K562 (cell line): ENCODE measurements at regions not wholly inside any gene's neighbourhood (a gene's known extent, or its start where the extent isn't known, plus 50 kb on each side); places are given as distances from the start of the nearest gene placed in this dataset.

Source experiments
- ATAC-seq: fragments of 200-7000 bp; cut with Tn5 transposase; 3 replicates; pipeline ENCODE4 v1.9.1; 2020; ENCODE audit warnings: moderate library complexity
- BruUV-seq: library from RNA; stranded (reverse); fragments of 400-500 nt; replicated peaks from 2 replicates; lab custom pipeline; 2021; lab: Mats Ljungman, UMichigan
- CTCF ChIA-PET: fragments of 300-600 bp; formaldehyde crosslinking; extraction: SDS; loops from one replicate; lab custom pipeline; 2021; ENCODE audit warnings: low intra/inter-chr PET ratio; lab: Yijun Ruan, JAX
- POLR2A ChIA-PET: fragments of 300-600, 350-650 bp; sonication (Branson Sonifier 250); formaldehyde crosslinking; extraction: SDS; loops from one replicate; lab custom pipeline; 2021; ENCODE audit warnings: antibody characterized with exemption, inconsistent platforms; lab: Yijun Ruan, JAX
- DNase-seq, 4 experiments: peaks; one replicate each; pipeline versions ENCODE4 v3.0.0 to v3.0.0-alpha.2; 2011 to 2018; ENCODE audit warnings: low spot score in 3 of 4, mixed read lengths in 3 of 4; ENCODE audit errors: extremely low read depth in 1 of 4
- FAIRE-seq: peaks from 2 replicates; lab custom pipeline; 2011; peaks lifted over from hg19 to GRCh38; lab: Jason Lieb, UNC
- H2AFZ ChIP-seq: 2 replicates; pipeline ENCODE4 v1.6.0; 2011; ENCODE audit warnings: low read depth, low read length, control low read depth, inconsistent platforms
- H3K27ac ChIP-seq: fragments of 200-600 bp; 3 replicates; pipeline ENCODE4 v1.8.0; 2011; ENCODE audit warnings: low read depth, mild to moderate bottlenecking, control low read depth, inconsistent platforms, low read length, moderate library complexity, mixed read lengths; ENCODE audit errors: extremely low read depth
- H3K27me3 ChIP-seq, 2 experiments: fragments of 300-600 bp in 1 of 2; 2 replicates in 1 of 2; 3 replicates in 1 of 2; pipeline versions ENCODE4 v1.6.0 to v1.8.0; 2011; ENCODE audit warnings: inconsistent platforms in 2 of 2, low read length in 2 of 2, mild to moderate bottlenecking in 1 of 2, mixed read lengths in 1 of 2, moderate library complexity in 1 of 2; ENCODE audit not compliant: control insufficient read depth in 2 of 2, insufficient read depth in 2 of 2
- H3K36me3 ChIP-seq: fragments of 300-600 bp; 3 replicates; pipeline ENCODE4 v1.8.0; 2011; ENCODE audit warnings: mild to moderate bottlenecking, low read length, inconsistent platforms; ENCODE audit not compliant: control insufficient read depth, insufficient read depth
- H3K4me1 ChIP-seq, 2 experiments: fragments of 200-600 bp in 1 of 2; replicated peaks in 1 of 2; 2 replicates in 1 of 2; 3 replicates in 1 of 2; pipeline versions ENCODE4 v1.5.1 to v1.8.0; 2011; ENCODE audit warnings: inconsistent platforms in 2 of 2, low read length in 2 of 2, mild to moderate bottlenecking in 1 of 2, mixed read lengths in 1 of 2, moderate library complexity in 1 of 2; ENCODE audit not compliant: control insufficient read depth in 2 of 2, insufficient read depth in 2 of 2
- H3K4me2 ChIP-seq: 2 replicates; pipeline ENCODE4 v1.6.1; 2011; ENCODE audit warnings: low read length, control low read depth, inconsistent platforms, mixed read lengths; ENCODE audit not compliant: insufficient read depth
- H3K4me3 ChIP-seq: fragments of 200-600 bp; sonication (generic), shearing (Covaris generic); 2 replicates; pipeline ENCODE4 v1.5.1; 2016; ENCODE audit warnings: control low read depth, inconsistent platforms
- H3K79me2 ChIP-seq: fragments of 200-600 bp; 3 replicates; pipeline ENCODE4 v1.8.0; 2011; ENCODE audit warnings: low read length, inconsistent platforms; ENCODE audit not compliant: control insufficient read depth, insufficient read depth
- H3K9ac ChIP-seq, 2 experiments: 2 replicates each; pipeline versions ENCODE4 v1.6.0 to v1.6.1; 2011; ENCODE audit warnings: low read depth in 2 of 2, low read length in 2 of 2, control low read depth in 1 of 2, inconsistent platforms in 1 of 2, mild to moderate bottlenecking in 1 of 2, mixed read lengths in 1 of 2; ENCODE audit not compliant: insufficient read depth in 1 of 2
- H3K9me1 ChIP-seq: one replicate; pipeline ENCODE4 v1.6.0; 2011; ENCODE audit warnings: inconsistent platforms, mild to moderate bottlenecking, low read length, moderate library complexity; ENCODE audit not compliant: control insufficient read depth, insufficient read depth
- H3K9me3 ChIP-seq: replicated peaks from 2 replicates; pipeline ENCODE4 v1.5.1; 2011; ENCODE audit warnings: low read depth, low read length, inconsistent platforms; ENCODE audit not compliant: control insufficient read depth, insufficient read depth
- H4K20me1 ChIP-seq: replicated peaks from 2 replicates; pipeline ENCODE4 v1.6.1; 2011; ENCODE audit warnings: low read length, inconsistent platforms, mixed read lengths; ENCODE audit not compliant: control insufficient read depth, insufficient read depth
- BRD4 ChIP-seq: fragments of 200-600 bp; sonication (generic); IDR thresholded peaks from 2 replicates; pipeline ENCODE4 v1.6.1; 2017; ENCODE audit warnings: inconsistent platforms
- CBFB ChIP-seq: sonication (generic); formaldehyde crosslinking; IDR thresholded peaks from 2 replicates; pipeline ENCODE4 v1.4.0; 2020; ENCODE audit warnings: mild to moderate bottlenecking, missing genetic modification reagents
- CREM ChIP-seq: IDR thresholded peaks from 2 replicates; pipeline ENCODE4 v1.6.1; 2014; ENCODE audit warnings: antibody characterized with exemption, low read depth
- ZBTB33 ChIP-seq: sonication (generic); formaldehyde crosslinking; IDR thresholded peaks from 2 replicates; pipeline ENCODE4 v1.8.1; 2023; ENCODE audit warnings: mild to moderate bottlenecking, missing genetic modification reagents
- ZNF639 ChIP-seq, 2 experiments: fragments of 200-800 bp in 1 of 2; sonication (Bioruptor generic) in 1 of 2; sonication (generic) in 1 of 2; formaldehyde crosslinking in 1 of 2; IDR thresholded peaks in 1 of 2; conservative IDR thresholded peaks in 1 of 2; 2 replicates each; pipeline versions ENCODE4 v1.5.0 to v1.6.1; 2016 to 2020; ENCODE audit warnings: missing compliant biosample characterization in 1 of 2, missing genetic modification characterization in 1 of 2, missing genetic modification reagents in 1 of 2
- WGBS: fragments of 100-300 bp; shearing (Covaris generic); methylation state at CpG from one replicate; pipeline ENCODE4 v1.1.6; 2016; ENCODE audit warnings: low coverage, mixed read lengths; ENCODE audit not compliant: insufficient coverage; ENCODE audit errors: missing lambda C conversion rate; 5-methylcytosine and 5-hydroxymethylcytosine counted together
- in situ Hi-C: fragments of 300-500 bp; cut with MboI; formaldehyde crosslinking; loops from 4 replicates; pipeline ENCODE4 v1.15.0; 2018; ENCODE audit warnings: inconsistent platforms, mixed read lengths
- intact Hi-C: fragments of 100-400 bp; cut with micrococcal nuclease; formaldehyde crosslinking; loops from 2 replicates; pipeline ENCODE4 v1.14.2; 2022

GRCh38 chr5:1731091-1731639 is 68.5 kb downstream of the MRPL36 start:
- no peak for FAIRE-seq
- TF ChIP-seq CREM (no peak), BRD4 (no peak), CBFB (CRISPR knock-in tag) (no peak)
- Histone ChIP-seq H3K9me1 (peaks cover 4% of the 10 kb centered on the region), H3K4me2 (no peak overlapping the region), H3K4me3 (no peak overlapping the region), H4K20me1 (peaks cover 8% of the 10 kb centered on the region), H3K9ac (no peak overlapping the region), H3K4me1 (peaks cover 0 to 12% of the 10 kb centered on the region in 2 experiments; a peak in 1 of 5 replicates), H3K9me3 (no peaks in the 10 kb centered on the region), H3K36me3 (no peaks in the 10 kb centered on the region), H3K27ac (no peak overlapping the region), H2AFZ (no peak overlapping the region), H3K79me2 (no peaks in the 10 kb centered on the region), H3K27me3 (peaks cover 44 to 74% of the 10 kb centered on the region in 2 experiments)
- no TSS peak for BruUV-seq
- in situ Hi-C loops: no loop called here
- POLR2A ChIA-PET: no interaction called here
- CTCF ChIA-PET: no interaction called here
- WGBS: 2% methylated on average over 11 of the region's 11 CpGs
- ATAC-seq: no peak
- intact Hi-C loops: no loop called here
- no peak for DNase-seq

- intact Hi-C loops (no loop called here), in situ Hi-C loops (no loop called here)
- ATAC-seq: no peak
- Histone ChIP-seq H4K20me1 (peaks cover 8% of the 10 kb centered on the region), H3K4me3 (no peak overlapping the region), H3K4me2 (no peak overlapping the region), H2AFZ (no peak overlapping the region), H3K27ac (no peak overlapping the region), H3K4me1 (peaks cover under 1 to 19% of the 10 kb centered on the region in 2 experiments; a peak in 3 of 5 replicates), H3K9me1 (peaks cover 4% of the 10 kb centered on the region), H3K9me3 (no peaks in the 10 kb centered on the region), H3K36me3 (no peaks in the 10 kb centered on the region), H3K27me3 (peaks cover 50 to 78% of the 10 kb centered on the region in 2 experiments), H3K79me2 (no peaks in the 10 kb centered on the region), H3K9ac (no peak overlapping the region)
- no TSS peak for BruUV-seq
- TF ChIP-seq ZBTB33: no peak
- TF ChIP-seq ZNF639 (CRISPR knock-in tag; conservative IDR thresholded peaks at IDR 0.05 in 1 of 2, IDR thresholded peaks at IDR 0.05 in 1 of 2): 0 out of 4 replicates have a peak, but pooled peaks of 1 of the 2 experiments have one; percentile 30
- FAIRE-seq: no peak
- 6% methylated on average over 7 of the region's 7 CpGs for WGBS
- ChIA-PET POLR2A (no interaction called here), CTCF (no interaction called here)
- no peak for DNase-seq
Measured at GRCh38 chr5:1730487-1730847, 69.2 kb downstream of the MRPL36 start.
